ENCODE measurements at regions not wholly inside any gene's neighbourhood (a gene's known extent, or its start where the extent isn't known, plus 50 kb on each side); places are given as distances from the start of the nearest gene placed in this dataset.

DNA sequence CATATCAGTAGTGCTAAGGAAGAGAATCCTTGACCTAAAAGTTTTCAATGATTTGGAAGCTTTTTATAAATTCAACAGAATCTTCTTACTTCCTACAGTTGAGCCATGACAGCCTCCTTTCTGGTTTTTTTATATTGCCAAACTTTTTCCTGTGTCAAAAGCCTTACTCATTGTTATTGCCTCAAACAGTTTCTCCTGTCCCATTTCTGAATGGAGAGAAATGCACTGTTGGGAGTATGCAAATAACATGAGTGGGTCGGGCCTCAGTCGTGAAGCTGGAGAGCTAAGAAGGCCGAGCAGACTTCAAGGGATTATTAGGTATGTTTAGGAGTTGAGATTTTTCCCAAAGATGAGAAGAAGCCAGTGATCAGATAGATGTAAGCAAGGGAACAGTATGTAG lies 766.4 kb upstream of the KLHL1 start:
- TF ChIP-seq, protein P1, sequence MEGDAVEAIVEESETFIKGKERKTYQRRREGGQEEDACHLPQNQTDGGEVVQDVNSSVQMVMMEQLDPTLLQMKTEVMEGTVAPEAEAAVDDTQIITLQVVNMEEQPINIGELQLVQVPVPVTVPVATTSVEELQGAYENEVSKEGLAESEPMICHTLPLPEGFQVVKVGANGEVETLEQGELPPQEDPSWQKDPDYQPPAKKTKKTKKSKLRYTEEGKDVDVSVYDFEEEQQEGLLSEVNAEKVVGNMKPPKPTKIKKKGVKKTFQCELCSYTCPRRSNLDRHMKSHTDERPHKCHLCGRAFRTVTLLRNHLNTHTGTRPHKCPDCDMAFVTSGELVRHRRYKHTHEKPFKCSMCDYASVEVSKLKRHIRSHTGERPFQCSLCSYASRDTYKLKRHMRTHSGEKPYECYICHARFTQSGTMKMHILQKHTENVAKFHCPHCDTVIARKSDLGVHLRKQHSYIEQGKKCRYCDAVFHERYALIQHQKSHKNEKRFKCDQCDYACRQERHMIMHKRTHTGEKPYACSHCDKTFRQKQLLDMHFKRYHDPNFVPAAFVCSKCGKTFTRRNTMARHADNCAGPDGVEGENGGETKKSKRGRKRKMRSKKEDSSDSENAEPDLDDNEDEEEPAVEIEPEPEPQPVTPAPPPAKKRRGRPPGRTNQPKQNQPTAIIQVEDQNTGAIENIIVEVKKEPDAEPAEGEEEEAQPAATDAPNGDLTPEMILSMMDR (IDR thresholded peaks at IDR 0.05) = no peak
- TF ChIP-seq POLR2AphosphoS5 (IDR thresholded peaks at IDR 0.05) = no peak
